ENCODE measurements at regions not wholly inside any gene's neighbourhood (a gene's known extent, or its start where the extent isn't known, plus 50 kb on each side); places are given as distances from the start of the nearest gene placed in this dataset.

DNA sequence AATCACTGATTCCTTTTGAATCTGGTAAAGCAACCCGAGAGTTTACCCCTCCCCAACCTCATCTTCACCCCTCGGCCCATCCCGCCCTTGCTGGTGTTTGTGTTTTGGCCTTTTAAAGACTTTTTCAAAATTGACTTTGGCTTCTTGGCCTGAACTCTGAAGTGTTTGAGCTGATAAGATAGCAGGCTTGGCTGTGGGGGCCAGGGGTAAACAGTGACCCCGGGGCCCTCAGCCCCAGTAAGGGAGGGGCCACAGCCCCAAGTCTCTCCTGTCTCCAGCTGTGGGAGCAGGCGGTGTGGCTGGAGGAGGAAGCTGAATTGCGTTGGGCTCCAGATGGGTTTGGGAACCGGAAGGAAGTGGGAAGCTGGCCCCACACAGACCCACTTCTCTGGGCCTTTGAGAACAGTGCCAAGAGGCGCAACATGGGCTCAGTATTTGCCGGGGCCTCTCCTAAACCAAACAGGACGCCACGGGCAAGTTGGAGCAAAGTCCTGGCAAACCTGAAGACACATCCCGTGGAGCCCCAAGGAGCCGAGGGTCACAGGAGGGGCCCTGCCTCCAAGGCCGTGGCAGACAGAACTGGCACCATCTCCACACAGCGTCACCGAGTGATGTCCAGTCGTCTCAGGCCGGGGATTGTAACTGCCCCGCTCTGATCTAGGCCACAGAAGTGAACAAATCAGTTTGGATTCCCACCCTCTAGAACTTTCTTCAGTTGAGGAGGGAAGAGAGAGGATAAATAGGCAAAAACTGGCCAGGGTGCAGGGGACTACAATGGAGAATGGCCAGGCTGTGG is 54.3 kb upstream of the PTPN1 start:
- TF ChIP-seq POLR2A (IDR thresholded peaks at IDR 0.05) (no peak), CTCF (IDR thresholded peaks at IDR 0.05) (no peak)

All from adrenal gland (tissue), 5 donors.